ENCODE measurements at regions not wholly inside any gene's neighbourhood (a gene's known extent, or its start where the extent isn't known, plus 50 kb on each side); places are given as distances from the start of the nearest gene placed in this dataset.

DNA sequence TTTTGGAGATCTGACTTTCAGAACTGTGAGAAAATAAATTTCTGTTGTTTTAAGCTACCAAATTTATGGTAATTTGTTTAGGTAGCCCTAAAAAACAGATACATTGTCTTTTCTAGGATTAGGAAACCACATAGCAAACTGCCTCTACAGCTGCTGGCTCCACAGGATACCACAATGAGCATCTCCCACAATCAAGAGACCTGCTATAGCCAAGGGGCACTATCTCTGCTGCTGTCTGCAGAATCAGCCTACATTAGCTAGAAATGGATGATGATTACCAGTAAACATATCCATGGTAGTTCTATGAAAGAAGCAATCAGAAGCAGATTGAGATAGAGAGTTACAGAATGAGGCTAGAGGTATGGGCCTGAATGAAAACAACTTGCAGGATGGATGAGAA, 244.4 kb upstream of the NDST4 start:
- TF ChIP-seq CTCF (conservative IDR thresholded peaks at IDR 0.05; ENCODE audit: low read depth in 2 of 2) (no peak), EZH2phosphoT487 (IDR thresholded peaks at IDR 0.05; ENCODE audit: unreplicated experiment) (no peak), POLR2AphosphoS5 (IDR thresholded peaks at IDR 0.05; ENCODE audit: low read depth) (no peak), ZNF114 (CRISPR knock-in tag; IDR thresholded peaks at IDR 0.05) (no peak), EZH2 (IDR thresholded peaks at IDR 0.05; ENCODE audit: low read depth, unreplicated experiment) (no peak), CREB1 (CRISPR knock-in tag; IDR thresholded peaks at IDR 0.05; ENCODE audit: low read depth) (no peak), NANOG (IDR thresholded peaks at IDR 0.05; ENCODE audit: borderline replicate concordance) (no peak), JUNB (IDR thresholded peaks at IDR 0.05; ENCODE audit: unreplicated experiment) (no peak), STAT1 (IDR thresholded peaks at IDR 0.05; ENCODE audit: unreplicated experiment) (no peak), ZNF331 (CRISPR knock-in tag; IDR thresholded peaks at IDR 0.05; ENCODE audit: low read depth) (no peak)
- TF ChIP-seq, protein P1, sequence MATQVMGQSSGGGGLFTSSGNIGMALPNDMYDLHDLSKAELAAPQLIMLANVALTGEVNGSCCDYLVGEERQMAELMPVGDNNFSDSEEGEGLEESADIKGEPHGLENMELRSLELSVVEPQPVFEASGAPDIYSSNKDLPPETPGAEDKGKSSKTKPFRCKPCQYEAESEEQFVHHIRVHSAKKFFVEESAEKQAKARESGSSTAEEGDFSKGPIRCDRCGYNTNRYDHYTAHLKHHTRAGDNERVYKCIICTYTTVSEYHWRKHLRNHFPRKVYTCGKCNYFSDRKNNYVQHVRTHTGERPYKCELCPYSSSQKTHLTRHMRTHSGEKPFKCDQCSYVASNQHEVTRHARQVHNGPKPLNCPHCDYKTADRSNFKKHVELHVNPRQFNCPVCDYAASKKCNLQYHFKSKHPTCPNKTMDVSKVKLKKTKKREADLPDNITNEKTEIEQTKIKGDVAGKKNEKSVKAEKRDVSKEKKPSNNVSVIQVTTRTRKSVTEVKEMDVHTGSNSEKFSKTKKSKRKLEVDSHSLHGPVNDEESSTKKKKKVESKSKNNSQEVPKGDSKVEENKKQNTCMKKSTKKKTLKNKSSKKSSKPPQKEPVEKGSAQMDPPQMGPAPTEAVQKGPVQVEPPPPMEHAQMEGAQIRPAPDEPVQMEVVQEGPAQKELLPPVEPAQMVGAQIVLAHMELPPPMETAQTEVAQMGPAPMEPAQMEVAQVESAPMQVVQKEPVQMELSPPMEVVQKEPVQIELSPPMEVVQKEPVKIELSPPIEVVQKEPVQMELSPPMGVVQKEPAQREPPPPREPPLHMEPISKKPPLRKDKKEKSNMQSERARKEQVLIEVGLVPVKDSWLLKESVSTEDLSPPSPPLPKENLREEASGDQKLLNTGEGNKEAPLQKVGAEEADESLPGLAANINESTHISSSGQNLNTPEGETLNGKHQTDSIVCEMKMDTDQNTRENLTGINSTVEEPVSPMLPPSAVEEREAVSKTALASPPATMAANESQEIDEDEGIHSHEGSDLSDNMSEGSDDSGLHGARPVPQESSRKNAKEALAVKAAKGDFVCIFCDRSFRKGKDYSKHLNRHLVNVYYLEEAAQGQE (IDR thresholded peaks at IDR 0.05; ENCODE audit: unreplicated experiment), result no peak
- TF ChIP-seq, protein P2, sequence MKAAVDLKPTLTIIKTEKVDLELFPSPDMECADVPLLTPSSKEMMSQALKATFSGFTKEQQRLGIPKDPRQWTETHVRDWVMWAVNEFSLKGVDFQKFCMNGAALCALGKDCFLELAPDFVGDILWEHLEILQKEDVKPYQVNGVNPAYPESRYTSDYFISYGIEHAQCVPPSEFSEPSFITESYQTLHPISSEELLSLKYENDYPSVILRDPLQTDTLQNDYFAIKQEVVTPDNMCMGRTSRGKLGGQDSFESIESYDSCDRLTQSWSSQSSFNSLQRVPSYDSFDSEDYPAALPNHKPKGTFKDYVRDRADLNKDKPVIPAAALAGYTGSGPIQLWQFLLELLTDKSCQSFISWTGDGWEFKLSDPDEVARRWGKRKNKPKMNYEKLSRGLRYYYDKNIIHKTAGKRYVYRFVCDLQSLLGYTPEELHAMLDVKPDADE (IDR thresholded peaks at IDR 0.05), result no peak

Data from GM23338 (cell line).